Left ventricle myocardium inferior (tissue), 1 donor: ENCODE measurements at regions not wholly inside any gene's neighbourhood (a gene's known extent, or its start where the extent isn't known, plus 50 kb on each side); places are given as distances from the start of the nearest gene placed in this dataset.
A peak's percentile ranks its signal among the peaks of the same experiment; 100 is the strongest.

Source experiments
- DNase-seq: peaks from one replicate; pipeline ENCODE4 v3.0.0-alpha.2; 2020
- H3K27ac ChIP-seq: fragments of 200-600 bp; replicated peaks from 2 replicates; pipeline ENCODE4 v1.8.0; 2021
- H3K27me3 ChIP-seq: fragments of 200-600 bp; 2 replicates; pipeline ENCODE4 v1.8.0; 2021; ENCODE audit warnings: low read depth
- H3K36me3 ChIP-seq: fragments of 200-600 bp; 2 replicates; pipeline ENCODE4 v1.8.0; 2021
- H3K4me1 ChIP-seq: fragments of 200-600 bp; 2 replicates; pipeline ENCODE4 v1.8.0; 2021
- H3K4me3 ChIP-seq: fragments of 200-600 bp; 2 replicates; pipeline ENCODE4 v1.8.0; 2021; ENCODE audit warnings: mild to moderate bottlenecking, moderate library complexity
- H3K9me3 ChIP-seq: fragments of 200-600 bp; replicated peaks from 2 replicates; pipeline ENCODE4 v1.8.0; 2021
- CTCF ChIP-seq: fragments of 200-600 bp; IDR thresholded peaks from 2 replicates; pipeline ENCODE4 v1.8.0; 2021; ENCODE audit warnings: antibody characterized with exemption, mild to moderate bottlenecking, borderline replicate concordance
- intact Hi-C: fragments of 100-400 bp; cut with micrococcal nuclease; formaldehyde crosslinking; loops from one replicate; pipeline ENCODE4 v1.11.0; 2022
- donor health status: DM: no; HTN: yes; CAD: no; lungs with severe emphysema.

DNA sequence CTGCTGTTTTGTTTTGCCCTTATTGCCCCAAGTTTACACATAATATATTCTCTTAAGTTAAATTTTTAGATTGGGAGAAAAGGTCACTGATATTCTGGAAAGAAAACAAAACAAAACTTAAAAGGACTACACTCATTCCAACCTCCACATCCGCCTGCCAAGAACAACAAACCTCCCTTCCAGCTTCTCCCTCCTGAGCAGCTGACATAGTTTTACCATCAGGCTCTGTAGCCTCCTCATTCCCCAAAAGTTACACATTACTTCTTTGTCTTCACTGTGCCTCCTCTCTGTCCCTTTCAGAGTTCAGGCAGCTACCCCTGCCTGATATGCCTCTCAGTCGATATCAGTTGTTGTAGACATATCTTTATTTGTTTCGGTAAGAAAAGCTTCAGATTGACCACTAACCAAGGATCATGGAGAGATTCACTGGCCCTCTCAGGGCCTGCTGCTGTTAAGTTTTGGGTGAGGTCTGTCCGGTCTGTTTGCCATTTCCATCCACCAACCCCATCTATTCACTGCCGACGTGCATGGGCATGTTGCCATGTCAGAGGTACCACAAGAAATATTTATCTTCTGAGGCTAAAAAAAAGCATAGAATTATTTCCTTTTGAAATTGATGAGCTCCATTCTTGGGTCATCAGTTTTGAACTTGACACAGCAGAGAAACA, 164.1 kb downstream of the GASK1B start:
- no peak for DNase-seq
- Histone ChIP-seq H3K4me1 (peaks cover 56% of the 10 kb centered on the region), H3K36me3 (no peaks in the 10 kb centered on the region), H3K27ac (peak overlapping the region; percentile 70), H3K27me3 (no peaks in the 10 kb centered on the region), H3K9me3 (no peaks in the 10 kb centered on the region), H3K4me3 (no peak overlapping the region)
- intact Hi-C loops, result no loop called here
- no peak for TF ChIP-seq CTCF

- Histone ChIP-seq H3K27me3 (no peaks in the 10 kb centered on the region), H3K27ac (peak overlapping the region; percentile 70), H3K4me1 (peaks cover 56% of the 10 kb centered on the region), H3K36me3 (no peaks in the 10 kb centered on the region), H3K4me3 (no peak overlapping the region), H3K9me3 (no peaks in the 10 kb centered on the region)
- DNase-seq, result no peak
- TF ChIP-seq CTCF, result no peak
- intact Hi-C loops, result no loop called here
These were observed 165.3 kb downstream of the GASK1B start for GRCh38 chr4:158007566-158007965.

DNA sequence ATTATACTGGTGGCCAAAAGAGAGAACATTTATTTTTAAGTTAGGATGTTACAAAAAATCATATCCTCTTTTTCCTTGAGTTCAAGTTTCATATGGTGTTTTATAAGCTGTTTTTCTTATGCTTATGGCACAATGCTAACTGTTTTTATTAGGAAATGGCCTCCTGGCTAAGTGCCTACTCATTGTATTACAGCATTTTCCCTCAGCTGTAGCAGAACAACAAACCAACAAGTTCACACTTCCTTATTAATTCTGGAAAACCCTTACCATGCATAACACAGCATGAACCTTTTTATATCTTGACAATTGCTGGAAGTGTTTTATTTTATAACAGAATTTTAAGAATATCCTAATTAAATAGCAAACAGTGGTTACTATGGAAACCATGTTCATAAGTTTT, 165.8 kb downstream of the GASK1B start:
- Histone ChIP-seq H3K9me3 (no peaks in the 10 kb centered on the region), H3K4me1 (peaks cover 61% of the 10 kb centered on the region), H3K27me3 (no peaks in the 10 kb centered on the region), H3K36me3 (no peaks in the 10 kb centered on the region), H3K4me3 (no peak overlapping the region), H3K27ac (peak overlapping the region; percentile 70)
- no peak for TF ChIP-seq CTCF
- DNase-seq, result no peak
- intact Hi-C loops, result no loop called here

- no peak for TF ChIP-seq CTCF
- intact Hi-C loops, result no loop called here
- Histone ChIP-seq H3K27ac (peak overlapping the region; percentile 70), H3K4me3 (no peak overlapping the region), H3K27me3 (no peaks in the 10 kb centered on the region), H3K36me3 (no peaks in the 10 kb centered on the region), H3K4me1 (peaks cover 65% of the 10 kb centered on the region), H3K9me3 (no peaks in the 10 kb centered on the region)
- no peak for DNase-seq
These were observed 167.8 kb downstream of the GASK1B start for GRCh38 chr4:158005021-158005420.

GRCh38 chr4:158004101-158004500, 168.7 kb downstream of the GASK1B start:
- Histone ChIP-seq H3K27ac (peak overlapping the region; percentile 70), H3K36me3 (no peaks in the 10 kb centered on the region), H3K27me3 (no peaks in the 10 kb centered on the region), H3K4me1 (peaks cover 61% of the 10 kb centered on the region), H3K9me3 (no peaks in the 10 kb centered on the region), H3K4me3 (no peak overlapping the region)
- no peak for TF ChIP-seq CTCF
- no peak for DNase-seq
- intact Hi-C loops, result no loop called here
